ENCODE measurements at regions not wholly inside any gene's neighbourhood (a gene's known extent, or its start where the extent isn't known, plus 50 kb on each side); places are given as distances from the start of the nearest gene placed in this dataset.

GRCh38 chr16:5605404-5605803 lies 507.8 kb upstream of the EEF2KMT start:
- TF ChIP-seq SUZ12 (IDR thresholded peaks at IDR 0.05; ENCODE audit: extremely low read depth, insufficient read depth, insufficient read length) (no peak), YY1 (IDR thresholded peaks at IDR 0.05; ENCODE audit: insufficient read depth, insufficient read length) (no peak), ZNF274 (IDR thresholded peaks at IDR 0.05; ENCODE audit: low read depth, low read length) (no peak)
